Pulmonary artery endothelial cell (primary cell): ENCODE measurements at regions not wholly inside any gene's neighbourhood (a gene's known extent, or its start where the extent isn't known, plus 50 kb on each side); places are given as distances from the start of the nearest gene placed in this dataset.

Experiments
- DNase-seq: peaks from one replicate; pipeline ENCODE4 v3.0.0-alpha.2; 2011; ENCODE audit warnings: low read depth, low spot score

GRCh38 chr5:81914696-81915095, 57.1 kb upstream of the ATG10 start:
- no peak for DNase-seq

- no peak for DNase-seq
Observed at GRCh38 chr5:81912933-81913332, 58.9 kb upstream of the ATG10 start.

GRCh38 chr5:81909677-81910076, 62.1 kb upstream of the ATG10 start:
- DNase-seq = no peak

GRCh38 chr5:81908771-81909170, 63.1 kb upstream of the ATG10 start:
- DNase-seq = no peak

- no peak for DNase-seq
Observed at GRCh38 chr5:81908044-81908443, 63.8 kb upstream of the ATG10 start.

GRCh38 chr5:81907012-81907635, 64.7 kb upstream of the ATG10 start:
- DNase-seq = no peak

GRCh38 chr5:81906086-81906485, 65.7 kb upstream of the ATG10 start:
- DNase-seq = no peak

- DNase-seq = no peak
Observed at GRCh38 chr5:81904861-81905260, 67.0 kb upstream of the ATG10 start.

GRCh38 chr5:81904166-81904565, 67.7 kb upstream of the ATG10 start:
- DNase-seq = no peak

- DNase-seq = no peak
Observed at GRCh38 chr5:81901586-81901985, 70.2 kb upstream of the ATG10 start.

GRCh38 chr5:81899123-81899522, 72.7 kb upstream of the ATG10 start:
- DNase-seq = no peak

- no peak for DNase-seq
Observed at GRCh38 chr5:81898403-81898802, 73.4 kb upstream of the ATG10 start.

- no peak for DNase-seq
Observed at GRCh38 chr5:81896764-81897163, 75.1 kb upstream of the ATG10 start.

GRCh38 chr5:81895307-81895706, 76.5 kb upstream of the ATG10 start:
- DNase-seq = no peak

- no peak for DNase-seq
Observed at GRCh38 chr5:81893961-81894360, 77.9 kb upstream of the ATG10 start.

GRCh38 chr5:81884871-81885270, 87.0 kb upstream of the ATG10 start:
- no peak for DNase-seq

GRCh38 chr5:81883371-81883770, 88.5 kb upstream of the ATG10 start:
- no peak for DNase-seq

- no peak for DNase-seq
Observed at GRCh38 chr5:81881595-81881994, 90.2 kb upstream of the ATG10 start.

- DNase-seq = no peak
Observed at GRCh38 chr5:81879936-81880335, 91.9 kb upstream of the ATG10 start.

- DNase-seq = no peak
Observed at GRCh38 chr5:81878333-81878732, 93.5 kb upstream of the ATG10 start.

- DNase-seq = no peak
Observed at GRCh38 chr5:81866994-81867393, 104.8 kb upstream of the ATG10 start.

GRCh38 chr5:81860778-81861177, 109.9 kb upstream of the SSBP2 start:
- no peak for DNase-seq

- no peak for DNase-seq
Observed at GRCh38 chr5:81859624-81860023, 108.7 kb upstream of the SSBP2 start.
